Astrocyte (in vitro differentiated cells and primary cell): ENCODE measurements at regions not wholly inside any gene's neighbourhood (a gene's known extent, or its start where the extent isn't known, plus 50 kb on each side); places are given as distances from the start of the nearest gene placed in this dataset.
"Not testable (repeated sequence)": the region's sequence is repeated elsewhere in the genome, so short reads cannot be mapped to it uniquely, and the experiment has no call there.

Experiments
- DNase-seq: peaks from one replicate; pipeline ENCODE4 v3.0.0-alpha.2; 2010; ENCODE audit warnings: low read depth
- FAIRE-seq: peaks from 2 replicates; lab custom pipeline; 2011; peaks lifted over from hg19 to GRCh38; lab: Jason Lieb, UNC
- H2AFZ ChIP-seq: 2 replicates; pipeline ENCODE4 v1.6.0; 2012; ENCODE audit warnings: low read depth, low read length, inconsistent platforms
- H3K27ac ChIP-seq: 2 replicates; pipeline ENCODE4 v1.5.1; 2011; ENCODE audit warnings: low read depth, low read length, inconsistent platforms
- H3K27me3 ChIP-seq: 2 replicates; pipeline ENCODE4 v1.6.0; 2011; ENCODE audit warnings: low read length, inconsistent platforms; ENCODE audit not compliant: insufficient read depth
- H3K36me3 ChIP-seq: 2 replicates; pipeline ENCODE4 v1.5.1; 2011; ENCODE audit warnings: low read length, inconsistent platforms; ENCODE audit not compliant: insufficient read depth
- H3K4me1 ChIP-seq: 2 replicates; pipeline ENCODE4 v1.5.1; 2011; ENCODE audit warnings: low read length, inconsistent platforms; ENCODE audit not compliant: insufficient read depth
- H3K4me2 ChIP-seq: 2 replicates; pipeline ENCODE4 v1.6.0; 2012; ENCODE audit warnings: low read length, inconsistent platforms
- H3K4me3 ChIP-seq: 2 replicates; pipeline ENCODE4 v1.5.1; 2011; ENCODE audit warnings: low read depth, mild to moderate bottlenecking, low read length, inconsistent platforms; ENCODE audit not compliant: insufficient read depth
- H3K79me2 ChIP-seq: 2 replicates; pipeline ENCODE4 v1.6.0; 2012; ENCODE audit warnings: mild to moderate bottlenecking, low read length, inconsistent platforms; ENCODE audit not compliant: insufficient read depth
- H3K9ac ChIP-seq: 2 replicates; pipeline ENCODE4 v1.6.0; 2012; ENCODE audit warnings: mild to moderate bottlenecking, low read length, inconsistent platforms
- H3K9me3 ChIP-seq: 2 replicates; pipeline ENCODE4 v1.5.1; 2012; ENCODE audit warnings: low read depth, mild to moderate bottlenecking, low read length, inconsistent platforms; ENCODE audit not compliant: insufficient read depth
- H4K20me1 ChIP-seq: 2 replicates; pipeline ENCODE4 v1.6.0; 2012; ENCODE audit warnings: low read length, inconsistent platforms; ENCODE audit not compliant: insufficient read depth
- H3K27ac Mint-ChIP-seq: one replicate; pipeline ENCODE4 v1.8.0; 2021; ENCODE audit warnings: mild to moderate bottlenecking, mixed read lengths; ENCODE audit not compliant: unreplicated experiment
- H3K27me3 Mint-ChIP-seq: one replicate; pipeline ENCODE4 v1.8.0; 2021; ENCODE audit warnings: low read depth, mixed read lengths; ENCODE audit not compliant: unreplicated experiment
- H3K36me3 Mint-ChIP-seq: one replicate; pipeline ENCODE4 v1.8.0; 2021; ENCODE audit warnings: low read depth, mixed read lengths; ENCODE audit not compliant: unreplicated experiment
- H3K4me1 Mint-ChIP-seq: one replicate; pipeline ENCODE4 v1.8.0; 2021; ENCODE audit warnings: low read depth, mixed read lengths; ENCODE audit not compliant: unreplicated experiment
- H3K4me3 Mint-ChIP-seq: one replicate; pipeline ENCODE4 v1.8.0; 2021; ENCODE audit warnings: mild to moderate bottlenecking, moderate library complexity, mixed read lengths; ENCODE audit not compliant: unreplicated experiment
- H3K9me3 Mint-ChIP-seq: one replicate; pipeline ENCODE4 v1.8.0; 2021; ENCODE audit warnings: mild to moderate bottlenecking, mixed read lengths; ENCODE audit not compliant: unreplicated experiment

DNA sequence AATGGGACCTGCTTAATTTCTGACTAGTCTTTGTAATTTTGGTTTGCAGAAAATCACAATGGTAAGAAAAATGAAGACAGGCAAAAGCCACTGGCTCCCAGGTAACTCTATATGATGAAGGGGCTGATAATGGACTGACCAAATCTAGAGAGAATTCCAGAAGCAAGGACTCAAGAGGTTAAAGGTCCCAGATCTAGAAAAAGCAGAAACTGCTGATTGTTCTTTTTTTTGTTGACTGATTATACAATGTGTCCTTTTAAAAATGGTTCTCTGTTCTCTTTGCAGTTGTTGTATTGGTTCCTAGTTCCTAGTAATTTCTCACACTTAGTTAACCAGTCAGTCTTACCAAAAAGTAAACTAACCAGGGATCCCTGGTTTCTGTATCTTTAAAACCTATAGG lies 81.4 kb downstream of the PPIAL4C start:
- not testable (repeated sequence) for H3K4me1 ChIP-seq, H3K9me3 ChIP-seq, H3K79me2 ChIP-seq, DNase-seq, H3K4me1 Mint-ChIP-seq, H3K27ac Mint-ChIP-seq, H4K20me1 ChIP-seq, H3K27me3 ChIP-seq, FAIRE-seq, H3K4me3 Mint-ChIP-seq, H3K36me3 ChIP-seq, H3K4me3 ChIP-seq, H3K9me3 Mint-ChIP-seq, H3K27me3 Mint-ChIP-seq, H3K9ac ChIP-seq, H3K4me2 ChIP-seq, H3K27ac ChIP-seq, H3K36me3 Mint-ChIP-seq, H2AFZ ChIP-seq

DNA sequence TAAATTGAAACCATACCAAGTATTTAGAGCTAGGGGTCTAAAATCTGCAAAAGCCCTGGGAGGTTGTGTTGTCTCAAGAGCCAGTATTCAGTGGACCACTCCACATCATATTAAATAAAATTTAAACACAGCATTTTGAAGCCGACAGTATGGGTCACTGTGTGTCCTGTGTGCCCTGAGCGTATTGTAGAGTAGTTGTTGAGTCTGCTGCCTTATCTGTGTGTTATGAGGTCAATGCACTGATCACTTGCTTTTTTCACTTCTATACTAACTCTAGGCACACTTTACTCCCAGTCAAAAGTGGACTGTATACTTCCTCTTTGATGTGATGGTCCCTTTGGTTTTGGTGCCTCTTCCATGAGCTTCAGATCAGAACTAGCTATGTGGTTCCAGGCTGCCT lies 81.9 kb downstream of the PPIAL4C start:
- H4K20me1 ChIP-seq, H3K9ac ChIP-seq, H3K27ac Mint-ChIP-seq, H3K36me3 Mint-ChIP-seq, H3K4me2 ChIP-seq, H3K4me3 Mint-ChIP-seq, H3K4me1 ChIP-seq, H3K79me2 ChIP-seq, H3K36me3 ChIP-seq, FAIRE-seq, H3K4me1 Mint-ChIP-seq, H3K27me3 ChIP-seq, H3K27me3 Mint-ChIP-seq, H3K4me3 ChIP-seq, H3K27ac ChIP-seq, DNase-seq, H2AFZ ChIP-seq, H3K9me3 ChIP-seq, H3K9me3 Mint-ChIP-seq: not testable (repeated sequence)

DNA sequence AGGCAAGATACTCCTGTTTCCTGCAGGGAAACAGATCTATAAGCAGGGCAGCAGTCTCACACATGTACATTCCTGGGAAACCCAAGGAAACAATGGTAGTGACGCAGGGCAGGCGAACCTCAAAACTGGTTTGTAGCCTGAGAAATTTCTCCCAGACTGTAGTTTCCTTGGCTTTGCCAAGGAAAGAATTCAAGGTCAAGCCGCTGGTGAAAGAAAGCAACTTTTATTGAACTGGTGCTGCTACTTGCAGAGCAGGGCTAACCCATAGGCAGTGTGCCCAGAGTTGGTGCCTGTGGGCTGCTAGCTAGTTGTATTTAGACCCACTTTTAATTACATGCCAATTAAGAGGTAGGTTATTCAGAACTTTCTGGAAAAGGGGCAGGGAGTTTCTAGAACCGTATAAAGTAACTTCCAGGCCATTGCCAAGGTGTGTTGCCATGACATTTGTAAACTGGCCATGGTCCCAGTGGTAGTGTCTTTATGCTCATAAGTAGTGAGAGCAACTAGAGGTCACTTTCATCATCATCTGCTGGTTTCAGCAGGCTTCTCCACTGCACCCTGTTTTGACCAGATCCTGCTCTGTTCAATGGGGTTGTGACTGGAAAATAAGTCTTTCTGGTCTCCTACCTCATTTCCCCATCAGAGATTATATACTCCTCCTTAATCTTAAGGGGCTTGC lies 89.7 kb downstream of the PPIAL4C start:
- H3K36me3 ChIP-seq, H4K20me1 ChIP-seq, H2AFZ ChIP-seq, H3K9me3 Mint-ChIP-seq, H3K4me1 ChIP-seq, H3K27me3 Mint-ChIP-seq, H3K9me3 ChIP-seq, H3K4me2 ChIP-seq, H3K9ac ChIP-seq, H3K27ac ChIP-seq, H3K36me3 Mint-ChIP-seq, H3K4me1 Mint-ChIP-seq, H3K4me3 Mint-ChIP-seq, H3K4me3 ChIP-seq, H3K27ac Mint-ChIP-seq, H3K27me3 ChIP-seq, FAIRE-seq, H3K79me2 ChIP-seq: not testable (repeated sequence)
- peak; percentile 1 for DNase-seq

DNA sequence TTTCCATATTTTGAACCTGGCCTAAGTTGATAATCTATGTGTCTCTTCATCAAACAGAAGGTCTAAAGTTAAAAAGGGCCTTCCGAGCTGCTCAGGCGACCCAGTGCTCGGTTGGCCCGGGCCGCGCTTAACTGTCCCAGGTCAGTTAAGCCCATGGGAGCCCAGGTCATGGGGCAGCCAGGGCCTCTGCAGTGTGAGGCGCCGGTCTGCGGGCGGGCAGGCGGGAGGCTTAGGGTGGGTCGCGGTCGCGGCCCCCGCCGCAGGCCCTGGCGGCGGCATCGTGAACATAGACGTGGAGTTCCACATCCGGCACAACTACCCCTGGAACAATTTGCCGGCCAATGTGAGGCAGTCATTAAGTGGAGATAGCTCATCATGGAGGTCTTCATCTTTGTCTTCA lies 91.3 kb downstream of the PPIAL4C start:
- not testable (repeated sequence) for H3K4me1 Mint-ChIP-seq, H3K9ac ChIP-seq, H3K79me2 ChIP-seq, H3K4me2 ChIP-seq, H3K36me3 ChIP-seq, H3K27ac Mint-ChIP-seq, H3K4me3 ChIP-seq, H3K27me3 Mint-ChIP-seq, H3K9me3 Mint-ChIP-seq, H3K27ac ChIP-seq, DNase-seq, H3K9me3 ChIP-seq, H2AFZ ChIP-seq, H3K36me3 Mint-ChIP-seq, FAIRE-seq, H3K4me3 Mint-ChIP-seq, H3K4me1 ChIP-seq, H3K27me3 ChIP-seq, H4K20me1 ChIP-seq

DNA sequence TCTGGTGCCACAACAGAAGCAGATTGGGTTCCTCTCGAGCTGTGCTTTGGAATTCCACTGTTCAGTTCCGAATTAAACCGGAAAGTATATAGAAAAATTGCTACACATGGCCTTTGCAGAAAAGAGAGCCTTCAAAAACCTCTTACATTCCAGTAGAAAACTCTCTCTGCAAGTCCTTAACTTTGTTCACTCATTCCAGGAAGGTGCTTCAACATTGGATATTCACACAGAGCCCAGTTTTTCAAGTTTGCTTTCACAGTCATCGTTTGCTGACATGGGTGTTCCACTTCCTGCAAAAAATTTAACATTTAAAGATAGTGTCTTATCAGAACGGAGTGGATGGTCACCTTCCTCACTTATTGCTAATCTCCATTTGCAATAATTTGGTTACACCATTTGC lies 93.7 kb downstream of the PPIAL4C start:
- H3K4me1 ChIP-seq, H3K27me3 ChIP-seq, H3K27me3 Mint-ChIP-seq, H3K27ac Mint-ChIP-seq, H3K4me2 ChIP-seq, H3K9me3 ChIP-seq, H3K9ac ChIP-seq, H3K27ac ChIP-seq, H3K36me3 Mint-ChIP-seq, H3K79me2 ChIP-seq, H3K9me3 Mint-ChIP-seq, H3K4me3 Mint-ChIP-seq, H3K4me1 Mint-ChIP-seq, H3K4me3 ChIP-seq, H2AFZ ChIP-seq, H4K20me1 ChIP-seq, H3K36me3 ChIP-seq, DNase-seq, FAIRE-seq: not testable (repeated sequence)

DNA sequence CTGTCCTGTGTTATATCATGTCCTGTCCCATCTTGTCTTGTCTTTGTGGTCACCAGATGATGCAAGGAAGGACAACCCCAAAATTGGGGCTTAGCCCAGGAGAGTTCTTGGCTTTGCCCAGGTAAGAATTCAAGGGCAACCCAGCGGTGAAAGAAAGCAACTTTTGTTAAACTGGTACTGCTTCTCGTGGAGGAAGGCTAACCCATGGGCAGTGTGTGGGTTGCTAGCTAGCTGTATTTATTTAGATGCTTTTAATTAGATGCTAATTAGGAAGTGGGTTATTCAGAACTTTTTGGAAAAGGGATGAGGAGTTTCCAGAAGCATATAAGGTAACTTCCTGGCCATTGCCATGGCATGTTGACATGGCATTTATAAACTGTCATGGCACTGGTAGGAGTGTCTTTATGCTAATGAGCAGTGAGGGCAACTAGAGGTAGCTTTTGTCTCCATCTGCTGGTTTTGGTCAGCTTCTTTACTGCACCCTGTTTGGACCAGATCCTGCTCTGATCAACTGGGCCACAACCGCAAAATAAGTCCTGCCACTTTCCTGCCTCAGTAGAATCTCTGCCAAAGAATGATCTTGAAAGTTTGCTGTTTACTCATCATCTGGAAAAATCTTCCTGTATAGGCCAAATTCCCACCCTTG lies 95.8 kb upstream of the FCGR1A start:
- H3K9ac ChIP-seq, H3K36me3 ChIP-seq, H3K4me3 Mint-ChIP-seq, H3K27me3 ChIP-seq, H3K27me3 Mint-ChIP-seq, H3K9me3 ChIP-seq, H3K36me3 Mint-ChIP-seq, H3K9me3 Mint-ChIP-seq, H3K27ac ChIP-seq, H2AFZ ChIP-seq, H3K27ac Mint-ChIP-seq, H3K4me1 ChIP-seq, H3K4me1 Mint-ChIP-seq, FAIRE-seq, H3K4me3 ChIP-seq, H3K79me2 ChIP-seq, H4K20me1 ChIP-seq, H3K4me2 ChIP-seq, DNase-seq: not testable (repeated sequence)
